GM10248 (cell line): ENCODE measurements at regions not wholly inside any gene's neighbourhood (a gene's known extent, or its start where the extent isn't known, plus 50 kb on each side); places are given as distances from the start of the nearest gene placed in this dataset.
"Not testable (repeated sequence)": the region's sequence is repeated elsewhere in the genome, so short reads cannot be mapped to it uniquely, and the experiment has no call there.

Experiments
- CTCF ChIA-PET: fragments of 300-600 bp; sonication (Branson Sonifier 250); formaldehyde crosslinking; extraction: SDS; loops from one replicate; lab custom pipeline; 2021; ENCODE audit warnings: antibody characterized with exemption; lab: Yijun Ruan, JAX
- POLR2A ChIA-PET: fragments of 350-650 bp; sonication (Branson Sonifier 250); formaldehyde crosslinking; extraction: SDS; loops from one replicate; lab custom pipeline; 2020; ENCODE audit warnings: antibody characterized with exemption; lab: Yijun Ruan, JAX
- DNase-seq: peaks from one replicate; pipeline ENCODE4 v3.0.0; 2012; ENCODE audit errors: extremely low spot score
- TF ChIP-seq, protein P1 (sequence below): IDR thresholded peaks from 2 replicates; pipeline ENCODE4 v1.5.1; 2012; ENCODE audit warnings: mild to moderate bottlenecking, low read depth; ENCODE audit errors: extremely low read depth, missing control alignments, control extremely low read depth

DNA sequence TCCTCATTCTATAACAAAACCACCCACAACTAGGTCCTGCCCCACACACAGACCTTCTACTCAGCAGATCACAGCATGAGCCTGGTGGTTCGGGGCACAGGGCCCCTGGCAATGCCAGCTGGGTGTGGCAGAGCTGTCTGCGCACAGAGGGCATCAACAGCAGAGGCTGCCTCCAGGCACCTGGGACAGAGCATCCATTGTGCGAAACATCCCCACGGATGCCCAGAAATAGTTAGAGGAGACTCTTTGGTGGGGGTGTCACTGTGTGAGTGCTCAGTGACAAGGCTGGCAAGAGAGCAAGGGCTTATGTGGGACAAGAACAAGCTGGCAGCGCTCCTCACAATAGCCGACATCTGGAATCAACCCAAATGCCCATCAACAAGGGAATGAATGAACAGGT lies 487.4 kb upstream of the PROK2 start:
- CTCF ChIA-PET = no interaction called here
- TF ChIP-seq, protein P1, sequence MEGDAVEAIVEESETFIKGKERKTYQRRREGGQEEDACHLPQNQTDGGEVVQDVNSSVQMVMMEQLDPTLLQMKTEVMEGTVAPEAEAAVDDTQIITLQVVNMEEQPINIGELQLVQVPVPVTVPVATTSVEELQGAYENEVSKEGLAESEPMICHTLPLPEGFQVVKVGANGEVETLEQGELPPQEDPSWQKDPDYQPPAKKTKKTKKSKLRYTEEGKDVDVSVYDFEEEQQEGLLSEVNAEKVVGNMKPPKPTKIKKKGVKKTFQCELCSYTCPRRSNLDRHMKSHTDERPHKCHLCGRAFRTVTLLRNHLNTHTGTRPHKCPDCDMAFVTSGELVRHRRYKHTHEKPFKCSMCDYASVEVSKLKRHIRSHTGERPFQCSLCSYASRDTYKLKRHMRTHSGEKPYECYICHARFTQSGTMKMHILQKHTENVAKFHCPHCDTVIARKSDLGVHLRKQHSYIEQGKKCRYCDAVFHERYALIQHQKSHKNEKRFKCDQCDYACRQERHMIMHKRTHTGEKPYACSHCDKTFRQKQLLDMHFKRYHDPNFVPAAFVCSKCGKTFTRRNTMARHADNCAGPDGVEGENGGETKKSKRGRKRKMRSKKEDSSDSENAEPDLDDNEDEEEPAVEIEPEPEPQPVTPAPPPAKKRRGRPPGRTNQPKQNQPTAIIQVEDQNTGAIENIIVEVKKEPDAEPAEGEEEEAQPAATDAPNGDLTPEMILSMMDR = no peak
- no peak for DNase-seq
- POLR2A ChIA-PET = no interaction called here

DNA sequence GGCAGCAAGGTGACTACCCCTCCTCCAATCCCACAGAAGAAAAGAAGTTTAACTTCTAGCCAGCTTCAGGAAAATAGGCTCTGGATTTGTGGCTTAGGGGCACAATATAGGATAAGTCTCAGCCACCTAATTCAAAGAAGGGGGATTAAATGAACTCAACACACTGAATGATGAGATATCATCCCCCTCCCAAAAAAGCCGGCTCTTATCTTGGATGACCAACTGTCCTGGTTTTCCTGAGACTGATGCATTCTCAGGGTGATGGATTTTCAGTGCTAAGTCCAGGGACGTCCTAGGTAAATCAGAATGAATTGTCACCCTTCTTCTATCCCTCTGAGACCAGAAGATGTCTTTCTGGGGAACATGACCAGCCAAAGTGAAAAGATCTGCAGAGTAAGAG lies 487.0 kb upstream of the PROK2 start:
- ChIA-PET CTCF (interaction anchor here (1.1 kb wide), 1 partner anchor 19 kb away, joined by 3 read pairs; no protein-coding TSS in a partner anchor), POLR2A (no interaction called here)
- TF ChIP-seq, protein P1 = no peak
- DNase-seq = no peak

DNA sequence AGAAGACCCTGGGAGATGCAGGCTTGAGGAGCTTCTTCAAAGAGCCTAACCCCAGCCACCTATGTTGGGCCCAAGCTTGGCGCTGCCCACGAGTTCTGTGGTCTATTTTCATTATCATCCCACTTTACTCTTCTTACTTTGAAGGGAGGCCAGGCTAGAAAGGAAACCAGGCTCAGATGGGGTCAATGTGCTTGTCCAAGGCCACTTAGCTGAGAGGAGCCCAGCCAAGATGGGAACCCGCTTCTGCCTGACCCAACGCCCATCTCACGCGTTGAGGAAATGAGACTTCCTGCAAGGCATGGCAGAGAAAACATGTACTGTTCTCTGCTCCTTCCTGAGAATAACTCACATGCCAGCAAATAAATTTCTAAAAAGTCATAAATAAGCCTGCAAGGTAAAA lies 486.3 kb upstream of the PROK2 start:
- no peak for DNase-seq
- POLR2A ChIA-PET = no interaction called here

DNA sequence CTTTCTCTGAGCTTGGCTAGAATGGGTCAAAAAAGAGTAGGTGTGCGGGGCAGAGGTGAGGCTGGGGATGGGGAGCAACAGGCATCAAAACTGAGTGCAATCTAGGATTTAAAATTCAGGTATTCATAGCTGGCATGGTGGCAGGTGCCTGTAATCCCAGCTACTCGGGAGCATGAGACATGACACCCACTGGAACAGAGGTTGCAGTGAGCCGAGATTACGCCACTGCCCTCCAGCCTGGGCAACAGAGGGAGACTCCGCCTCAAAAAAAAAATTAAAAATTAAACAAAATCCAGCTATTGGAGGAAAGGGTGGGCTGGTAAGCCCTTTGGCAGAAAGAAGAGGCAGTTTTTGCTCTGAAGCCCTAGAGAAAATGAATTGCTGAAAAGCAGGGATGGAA lies 485.8 kb upstream of the PROK2 start:
- CTCF ChIA-PET = interaction anchor here (0.9 to 2.5 kb wide), 6 partner anchors 9 to 551 kb away, joined by 3 to 9 read pairs (median 4); no protein-coding TSS in a partner anchor
- no peak for DNase-seq
- POLR2A ChIA-PET = no interaction called here
- TF ChIP-seq, protein P1 = no peak

More for the DNA sequence above, 486.3 kb upstream of the PROK2 start:
- CTCF ChIA-PET = interaction anchor here (0.9 to 2.5 kb wide), 6 partner anchors 8 to 551 kb away, joined by 3 to 9 read pairs (median 4); no protein-coding TSS in a partner anchor
- TF ChIP-seq, protein P1 = no peak

DNA sequence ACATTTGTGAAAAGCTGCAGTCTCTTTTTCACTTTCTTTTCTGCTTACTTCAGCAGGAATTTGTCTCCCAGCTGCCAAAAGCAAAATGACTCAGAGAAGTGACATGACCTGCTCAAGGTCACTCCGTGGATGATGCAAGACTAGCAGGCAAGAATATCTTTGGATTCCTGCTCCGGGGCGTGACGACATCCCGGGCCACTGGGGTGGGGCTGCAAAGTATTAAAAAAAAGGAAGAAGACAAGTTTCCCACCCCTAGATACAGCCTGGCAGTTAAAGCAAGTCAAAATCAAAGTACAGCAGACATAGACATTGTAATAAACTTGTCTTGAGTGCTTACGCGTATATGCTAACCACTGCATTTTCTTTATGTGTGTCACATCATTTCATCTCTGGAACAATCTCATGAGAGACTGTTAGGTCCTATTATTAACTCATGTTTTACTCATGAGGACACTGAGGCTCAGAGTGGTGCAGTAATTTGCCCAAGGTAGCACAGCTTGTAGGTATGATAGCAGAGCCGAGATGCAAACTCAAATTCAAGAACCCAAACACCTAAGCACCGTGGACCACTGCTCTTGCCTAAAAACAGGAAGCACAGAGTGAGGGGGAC lies 485.2 kb upstream of the PROK2 start:
- TF ChIP-seq, protein P1 = no peak
- POLR2A ChIA-PET = no interaction called here
- CTCF ChIA-PET = interaction anchor here (0.9 to 2.5 kb wide), 7 partner anchors 9 to 811 kb away, joined by 3 to 9 read pairs (median 4); no protein-coding TSS in a partner anchor
- no peak for DNase-seq

DNA sequence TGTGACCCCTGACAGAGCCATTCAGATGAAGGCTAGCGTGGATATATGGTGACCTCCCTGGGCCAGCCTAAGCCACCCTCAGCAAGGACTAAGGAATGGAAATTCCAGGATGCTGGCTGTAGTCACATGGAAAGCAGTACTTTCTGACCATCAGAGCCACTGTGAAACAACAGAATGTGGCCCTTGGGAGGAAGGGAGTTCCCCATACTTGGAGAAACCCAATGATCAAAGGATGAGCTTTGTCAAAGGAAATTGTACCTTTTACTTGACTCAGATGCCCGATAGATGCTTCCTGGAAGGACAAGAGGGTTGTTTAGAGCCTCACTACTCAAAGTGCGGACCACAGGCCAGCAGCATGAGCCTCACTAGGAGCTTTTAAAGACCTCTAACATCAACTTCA lies 484.5 kb upstream of the PROK2 start:
- TF ChIP-seq, protein P1 = no peak
- CTCF ChIA-PET = interaction anchor here (1.0 to 2.5 kb wide), 4 partner anchors 13 to 811 kb away, joined by 3 to 9 read pairs (median 4); no protein-coding TSS in a partner anchor
- POLR2A ChIA-PET = no interaction called here
- no peak for DNase-seq

DNA sequence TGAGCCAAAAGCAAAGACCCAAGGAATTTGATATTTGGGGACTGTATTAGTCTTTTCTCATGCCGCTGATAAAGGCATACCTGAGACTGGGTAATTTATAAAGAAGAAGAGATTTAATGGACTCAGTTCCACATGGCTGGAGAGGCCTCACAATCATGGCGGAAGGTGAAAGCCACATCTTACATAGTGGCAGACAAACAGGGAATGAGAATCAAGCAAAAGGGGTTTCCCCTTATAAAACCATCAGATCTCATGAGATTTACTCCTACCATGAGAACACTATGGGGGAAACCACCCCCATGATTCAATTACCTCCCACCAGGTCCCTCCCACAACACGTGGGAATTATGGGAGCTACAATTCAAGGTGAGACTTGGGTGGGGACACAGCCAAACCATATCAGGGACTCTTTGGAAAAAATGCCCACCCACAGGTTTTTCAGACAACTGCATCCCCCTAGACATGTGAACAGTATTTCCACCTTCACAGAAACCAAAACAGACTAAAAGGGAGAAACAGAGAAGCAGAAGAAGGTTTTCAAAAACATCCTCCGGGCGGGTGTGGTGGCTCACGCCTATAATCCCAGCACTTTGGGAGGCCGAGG lies 482.1 kb upstream of the PROK2 start:
- CTCF ChIA-PET = interaction anchor here (1.1 to 1.9 kb wide), 7 partner anchors 9 to 336 kb away, joined by 3 to 12 read pairs (median 3); no protein-coding TSS in a partner anchor
- DNase-seq, POLR2A ChIA-PET: not testable (repeated sequence)
